H9 (cell line): ENCODE measurements at regions not wholly inside any gene's neighbourhood (a gene's known extent, or its start where the extent isn't known, plus 50 kb on each side); places are given as distances from the start of the nearest gene placed in this dataset.

ENCODE experiments used
- DNase-seq: peaks from one replicate; pipeline ENCODE4 v3.0.0-alpha.2; 2017
- H2AFZ ChIP-seq: one replicate; pipeline ENCODE4 v1.6.1; 2013; ENCODE audit warnings: mild to moderate bottlenecking, low read length, control low read depth, moderate library complexity
- H2AK5ac ChIP-seq: 2 replicates; pipeline ENCODE4 v1.6.1; 2013; ENCODE audit warnings: low read length, control low read depth, mixed read lengths; ENCODE audit not compliant: insufficient read length
- H2BK120ac ChIP-seq: one replicate; pipeline ENCODE4 v1.6.1; 2013; ENCODE audit warnings: low read depth, mild to moderate bottlenecking, low read length, control low read depth, inconsistent platforms; ENCODE audit not compliant: poor library complexity, severe bottlenecking
- H2BK12ac ChIP-seq: 2 replicates; pipeline ENCODE4 v1.6.1; 2013; ENCODE audit warnings: low read length, control low read depth, mixed read lengths, low read depth; ENCODE audit not compliant: insufficient read length
- H2BK15ac ChIP-seq: 2 replicates; pipeline ENCODE4 v1.6.1; 2013; ENCODE audit warnings: low read depth, low read length, control low read depth
- H2BK20ac ChIP-seq: one replicate; pipeline ENCODE4 v1.6.1; 2013; ENCODE audit warnings: low read depth, mild to moderate bottlenecking, low read length, control low read depth, inconsistent platforms; ENCODE audit not compliant: poor library complexity, severe bottlenecking
- H2BK5ac ChIP-seq: 2 replicates; pipeline ENCODE4 v1.6.1; 2013; ENCODE audit warnings: low read length, control low read depth, mixed read lengths; ENCODE audit not compliant: insufficient read length
- H3K14ac ChIP-seq: 2 replicates; pipeline ENCODE4 v1.6.1; 2013; ENCODE audit warnings: low read length, control low read depth; ENCODE audit not compliant: insufficient read depth
- H3K18ac ChIP-seq: 2 replicates; pipeline ENCODE4 v1.6.1; 2013; ENCODE audit warnings: low read depth, mild to moderate bottlenecking, mixed read lengths, low read length, control low read depth; ENCODE audit not compliant: insufficient read length
- H3K23ac ChIP-seq: 2 replicates; pipeline ENCODE4 v1.6.1; 2013; ENCODE audit warnings: low read length, control low read depth, mixed read lengths, low read depth; ENCODE audit not compliant: insufficient read length
- H3K23me2 ChIP-seq: 2 replicates; pipeline ENCODE4 v1.6.1; 2013; ENCODE audit warnings: low read depth, mild to moderate bottlenecking, mixed read lengths, low read length, control low read depth; ENCODE audit not compliant: insufficient read length, poor library complexity, severe bottlenecking
- H3K27ac ChIP-seq: 2 replicates; pipeline ENCODE4 v1.5.1; 2013; ENCODE audit warnings: low read length, control low read depth, mixed read lengths, low read depth; ENCODE audit not compliant: insufficient read length
- H3K27me3 ChIP-seq: 2 replicates; pipeline ENCODE4 v1.6.1; 2013; ENCODE audit warnings: low read length, control low read depth, inconsistent platforms; ENCODE audit not compliant: insufficient read depth
- H3K4ac ChIP-seq: 2 replicates; pipeline ENCODE4 v1.6.1; 2013; ENCODE audit warnings: low read depth, mild to moderate bottlenecking, control low read depth, inconsistent platforms, low read length, moderate library complexity
- H3K4me1 ChIP-seq: 2 replicates; pipeline ENCODE4 v1.6.1; 2013; ENCODE audit warnings: low read length, control low read depth, inconsistent platforms; ENCODE audit not compliant: insufficient read depth
- H3K4me2 ChIP-seq: 2 replicates; pipeline ENCODE4 v1.6.1; 2013; ENCODE audit warnings: low read length, control low read depth, mixed read lengths; ENCODE audit not compliant: insufficient read length, insufficient read depth
- H3K56ac ChIP-seq: 2 replicates; pipeline ENCODE4 v1.6.1; 2013; ENCODE audit warnings: low read depth, mild to moderate bottlenecking, mixed read lengths, low read length, control low read depth; ENCODE audit not compliant: insufficient read length
- H3K79me1 ChIP-seq: 2 replicates; pipeline ENCODE4 v1.6.1; 2013; ENCODE audit warnings: low read depth, mild to moderate bottlenecking, moderate library complexity, low read length, control low read depth, inconsistent platforms; ENCODE audit not compliant: insufficient read depth, poor library complexity, severe bottlenecking
- H3K79me2 ChIP-seq: 2 replicates; pipeline ENCODE4 v1.6.1; 2013; ENCODE audit warnings: low read length, control low read depth, inconsistent platforms; ENCODE audit not compliant: insufficient read depth
- H3K9ac ChIP-seq: 2 replicates; pipeline ENCODE4 v1.6.1; 2013; ENCODE audit warnings: low read length, control low read depth, mixed read lengths; ENCODE audit not compliant: insufficient read length; ENCODE audit errors: extremely low read depth
- H3K9me3 ChIP-seq: one replicate; pipeline ENCODE4 v1.6.1; 2013; ENCODE audit warnings: low read depth, low read length, inconsistent platforms; ENCODE audit not compliant: control insufficient read depth
- H3T11ph ChIP-seq: one replicate; pipeline ENCODE4 v1.6.1; 2013; ENCODE audit warnings: mild to moderate bottlenecking, low read length, control low read depth, inconsistent platforms
- H4K20me1 ChIP-seq: one replicate; pipeline ENCODE4 v1.6.1; 2013; ENCODE audit not compliant: control insufficient read depth, insufficient read length, insufficient read depth
- H4K5ac ChIP-seq: 2 replicates; pipeline ENCODE4 v1.6.1; 2013; ENCODE audit warnings: low read depth, mild to moderate bottlenecking, mixed read lengths, low read length, control low read depth; ENCODE audit not compliant: insufficient read length
- H4K8ac ChIP-seq: replicated peaks from 2 replicates; pipeline ENCODE4 v1.6.1; 2013; ENCODE audit warnings: low read length, control low read depth, mixed read lengths, low read depth; ENCODE audit not compliant: insufficient read length
- H4K91ac ChIP-seq: 2 replicates; pipeline ENCODE4 v1.6.1; 2013; ENCODE audit warnings: low read depth, mild to moderate bottlenecking, moderate library complexity, mixed read lengths, low read length, control low read depth; ENCODE audit not compliant: insufficient read length
- H3K27ac Mint-ChIP-seq, 3 experiments: 2 replicates in 2 of 3; 3 replicates in 1 of 3; pipeline ENCODE4 v1.8.0; 2020 to 2021; ENCODE audit warnings: mixed read lengths in 3 of 3, mild to moderate bottlenecking in 1 of 3, moderate library complexity in 1 of 3
- H3K27me3 Mint-ChIP-seq: 2 replicates; pipeline ENCODE4 v1.8.0; 2021; ENCODE audit warnings: low read depth, mild to moderate bottlenecking, moderate library complexity, mixed read lengths
- H3K36me3 Mint-ChIP-seq, 3 experiments: 2 replicates in 2 of 3; 3 replicates in 1 of 3; pipeline ENCODE4 v1.8.0; 2020 to 2021; ENCODE audit warnings: low read depth in 3 of 3, mixed read lengths in 3 of 3; ENCODE audit not compliant: insufficient read depth in 1 of 3
- H3K4me1 Mint-ChIP-seq, 2 experiments: 2 replicates each; pipeline ENCODE4 v1.8.0; 2020; ENCODE audit warnings: mixed read lengths in 2 of 2
- H3K4me3 Mint-ChIP-seq, 2 experiments: 2 replicates in 1 of 2; 3 replicates in 1 of 2; pipeline ENCODE4 v1.8.0; 2020 to 2021; ENCODE audit warnings: mild to moderate bottlenecking in 2 of 2, mixed read lengths in 2 of 2, moderate library complexity in 1 of 2
- H3K9me3 Mint-ChIP-seq, 2 experiments: 2 replicates in 1 of 2; 3 replicates in 1 of 2; pipeline ENCODE4 v1.8.0; 2020; ENCODE audit warnings: mild to moderate bottlenecking in 2 of 2, mixed read lengths in 2 of 2, moderate library complexity in 1 of 2
- CTCF ChIP-seq: fragments of 200-600 bp; sonication (generic); conservative IDR thresholded peaks from 3 replicates; pipeline ENCODE4 v1.8.0; 2021; ENCODE audit warnings: antibody characterized with exemption, mild to moderate bottlenecking
- WGBS: extraction: QIAGEN DNeasy Blood & Tissue Kit; methylation state at CpG from one replicate; pipeline ENCODE4 v1.1.7; 2013; ENCODE audit warnings: missing lambda C conversion rate, low lambda C conversion rate, mixed read lengths; ENCODE audit not compliant: insufficient read length; ENCODE audit errors: extremely low coverage; 5-methylcytosine and 5-hydroxymethylcytosine counted together

GRCh38 chr6:133816171-133816570 lies 72.7 kb upstream of the TCF21 start:
- Histone ChIP-seq H4K5ac (no peak overlapping the region), H3K4me2 (no peak overlapping the region), H4K20me1 (no peaks in the 10 kb centered on the region), H2BK120ac (no peak overlapping the region), H2BK5ac (no peak overlapping the region), H2BK15ac (no peak overlapping the region), H3K56ac (no peak overlapping the region), H4K8ac (no peak overlapping the region), H2BK20ac (no peak overlapping the region), H3K4ac (no peak overlapping the region), H3K79me1 (no peaks in the 10 kb centered on the region), H2AK5ac (no peak overlapping the region), H2BK12ac (no peak overlapping the region), H2AFZ (no peak overlapping the region), H3K14ac (no peak overlapping the region), H3K18ac (no peak overlapping the region), H3T11ph (no peak overlapping the region), H3K9me3 (no peaks in the 10 kb centered on the region), H3K23ac (no peak overlapping the region), H3K23me2 (no peaks in the 10 kb centered on the region), H3K4me1 (no peaks in the 10 kb centered on the region), H3K9ac (no peak overlapping the region), H3K27ac (no peak overlapping the region), H3K27me3 (no peaks in the 10 kb centered on the region), H3K79me2 (no peaks in the 10 kb centered on the region), H4K91ac (no peak overlapping the region)
- peaks cover 3 to 7% of the 10 kb centered on the region in 2 experiments; a peak in 4 of 5 replicates for H3K9me3 Mint-ChIP-seq
- no peak for DNase-seq
- no CpG with 5 or more reads among the region's 1 CpG for WGBS
- H3K36me3 Mint-ChIP-seq: peaks cover 0 to 5% (median 4%) of the 10 kb centered on the region in 3 experiments; a peak in 2 of 7 replicates
- no peaks in the 10 kb centered on the region for H3K27me3 Mint-ChIP-seq
- TF ChIP-seq CTCF: no peak
- no peak overlapping the region for H3K4me3 Mint-ChIP-seq
- H3K4me1 Mint-ChIP-seq: peaks cover 8 to 10% of the 10 kb centered on the region in 2 experiments
- H3K27ac Mint-ChIP-seq: no peak overlapping the region
